Choroid plexus epithelial cell (primary cell): ENCODE measurements at regions not wholly inside any gene's neighbourhood (a gene's known extent, or its start where the extent isn't known, plus 50 kb on each side); places are given as distances from the start of the nearest gene placed in this dataset.
A peak's percentile ranks its signal among the peaks of the same experiment; 100 is the strongest.
"Not testable (repeated sequence)": the region's sequence is repeated elsewhere in the genome, so short reads cannot be mapped to it uniquely, and the experiment has no call there.

Experiments
- DNase-seq: peaks from one replicate; pipeline ENCODE4 v3.0.0-alpha.2; 2010; ENCODE audit warnings: low read depth
- H3K4me3 ChIP-seq: 2 replicates; pipeline ENCODE4 v1.5.1; 2011; ENCODE audit warnings: low read depth, mild to moderate bottlenecking, control low read depth, low read length, moderate library complexity
- TF ChIP-seq, protein P1 (sequence below): conservative IDR thresholded peaks from 2 replicates; pipeline ENCODE4 v1.5.1; 2011; ENCODE audit warnings: low read depth, mild to moderate bottlenecking, control low read depth, inconsistent platforms, low read length, moderate library complexity

DNA sequence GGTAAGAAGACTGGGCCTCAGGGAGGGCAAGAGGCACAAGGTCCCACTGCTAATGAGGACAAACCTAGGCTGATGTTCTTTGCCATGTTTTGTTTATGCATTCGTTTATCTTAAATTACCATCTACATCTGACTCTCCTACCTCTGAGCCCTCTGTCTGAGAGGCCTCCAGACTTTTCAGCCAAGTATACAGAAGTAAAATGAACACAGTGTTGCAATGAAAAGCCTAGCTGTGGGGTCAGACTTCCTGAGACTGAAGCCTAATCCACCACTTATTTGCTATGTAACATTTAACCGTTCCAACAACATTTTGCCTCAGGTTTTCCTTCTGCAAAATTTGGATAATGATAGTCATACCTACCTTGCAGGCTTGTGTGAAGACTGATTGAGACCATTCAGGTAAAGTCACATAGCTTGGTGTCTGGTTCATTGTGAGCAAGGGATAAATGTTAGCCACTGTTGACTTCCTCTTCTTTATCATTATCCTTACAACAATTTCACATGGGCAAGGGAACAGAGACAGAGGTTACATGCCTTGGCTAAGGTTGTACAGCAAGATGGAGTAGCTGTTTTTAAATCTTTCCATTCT is 374.9 kb upstream of the CLINT1 start:
- H3K4me3 ChIP-seq: no peak overlapping the region
- peak; percentile 45 for DNase-seq
- TF ChIP-seq, protein P1, sequence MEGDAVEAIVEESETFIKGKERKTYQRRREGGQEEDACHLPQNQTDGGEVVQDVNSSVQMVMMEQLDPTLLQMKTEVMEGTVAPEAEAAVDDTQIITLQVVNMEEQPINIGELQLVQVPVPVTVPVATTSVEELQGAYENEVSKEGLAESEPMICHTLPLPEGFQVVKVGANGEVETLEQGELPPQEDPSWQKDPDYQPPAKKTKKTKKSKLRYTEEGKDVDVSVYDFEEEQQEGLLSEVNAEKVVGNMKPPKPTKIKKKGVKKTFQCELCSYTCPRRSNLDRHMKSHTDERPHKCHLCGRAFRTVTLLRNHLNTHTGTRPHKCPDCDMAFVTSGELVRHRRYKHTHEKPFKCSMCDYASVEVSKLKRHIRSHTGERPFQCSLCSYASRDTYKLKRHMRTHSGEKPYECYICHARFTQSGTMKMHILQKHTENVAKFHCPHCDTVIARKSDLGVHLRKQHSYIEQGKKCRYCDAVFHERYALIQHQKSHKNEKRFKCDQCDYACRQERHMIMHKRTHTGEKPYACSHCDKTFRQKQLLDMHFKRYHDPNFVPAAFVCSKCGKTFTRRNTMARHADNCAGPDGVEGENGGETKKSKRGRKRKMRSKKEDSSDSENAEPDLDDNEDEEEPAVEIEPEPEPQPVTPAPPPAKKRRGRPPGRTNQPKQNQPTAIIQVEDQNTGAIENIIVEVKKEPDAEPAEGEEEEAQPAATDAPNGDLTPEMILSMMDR: no peak

DNA sequence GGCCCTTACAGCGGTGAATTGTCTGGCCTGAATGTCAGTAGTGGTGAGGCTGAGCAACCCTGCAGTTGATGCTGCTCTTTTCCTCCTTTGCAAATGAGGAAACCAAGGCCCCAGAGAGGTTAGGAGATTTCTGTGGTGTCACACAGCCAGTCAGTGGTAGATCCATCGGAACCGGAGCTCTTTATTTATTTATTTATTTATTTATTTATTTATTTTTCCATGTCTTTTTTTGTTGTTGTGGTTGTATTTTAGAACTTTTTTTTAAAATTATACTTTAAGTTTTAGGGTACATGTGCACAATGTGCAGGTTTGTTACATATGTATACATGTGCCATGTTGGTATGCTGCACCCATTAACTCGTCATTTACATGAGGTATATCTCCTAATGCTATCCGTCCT is 368.4 kb upstream of the CLINT1 start:
- H3K4me3 ChIP-seq, DNase-seq: not testable (repeated sequence)

DNA sequence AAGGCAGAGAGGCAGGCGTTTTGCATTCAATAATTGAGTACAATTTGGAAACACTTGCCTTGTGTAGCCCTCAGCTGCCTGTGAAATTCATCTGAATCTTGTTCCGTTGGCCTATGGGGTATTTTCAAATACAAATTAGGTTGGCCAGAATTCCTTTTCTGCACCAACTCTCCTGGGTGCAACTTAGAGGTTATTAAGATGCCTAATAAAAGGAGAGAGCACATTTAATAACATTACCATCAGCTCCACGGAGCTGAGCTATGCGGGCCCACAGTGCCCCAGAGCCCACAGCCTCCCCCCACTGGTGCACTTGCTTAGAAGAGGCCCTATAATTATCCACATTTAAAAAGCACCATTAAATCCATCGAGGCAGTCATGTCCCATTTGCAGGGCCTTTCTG is 367.6 kb upstream of the CLINT1 start:
- H3K4me3 ChIP-seq: no peak overlapping the region
- TF ChIP-seq, protein P1: no peak
- DNase-seq: no peak

DNA sequence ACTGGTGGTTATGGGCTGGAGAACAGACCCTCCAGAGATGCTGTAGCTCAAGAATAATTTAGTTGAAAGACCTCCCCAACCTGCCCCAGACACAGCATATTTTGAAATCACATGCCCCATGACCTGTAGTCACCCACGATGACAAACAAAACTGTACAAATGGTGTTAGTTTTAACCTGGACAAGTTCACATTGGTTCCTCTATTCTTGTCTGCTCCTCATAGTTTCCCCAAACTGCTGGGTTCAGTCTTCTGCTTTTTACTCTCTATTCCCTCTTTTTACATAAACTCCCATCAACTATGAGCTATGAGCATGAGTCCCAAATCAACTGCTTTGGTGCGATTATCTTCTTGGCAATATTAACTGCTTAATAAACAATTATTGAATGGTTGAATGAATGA is 365.3 kb upstream of the CLINT1 start:
- TF ChIP-seq, protein P1: no peak
- DNase-seq: no peak
- H3K4me3 ChIP-seq: no peak overlapping the region

DNA sequence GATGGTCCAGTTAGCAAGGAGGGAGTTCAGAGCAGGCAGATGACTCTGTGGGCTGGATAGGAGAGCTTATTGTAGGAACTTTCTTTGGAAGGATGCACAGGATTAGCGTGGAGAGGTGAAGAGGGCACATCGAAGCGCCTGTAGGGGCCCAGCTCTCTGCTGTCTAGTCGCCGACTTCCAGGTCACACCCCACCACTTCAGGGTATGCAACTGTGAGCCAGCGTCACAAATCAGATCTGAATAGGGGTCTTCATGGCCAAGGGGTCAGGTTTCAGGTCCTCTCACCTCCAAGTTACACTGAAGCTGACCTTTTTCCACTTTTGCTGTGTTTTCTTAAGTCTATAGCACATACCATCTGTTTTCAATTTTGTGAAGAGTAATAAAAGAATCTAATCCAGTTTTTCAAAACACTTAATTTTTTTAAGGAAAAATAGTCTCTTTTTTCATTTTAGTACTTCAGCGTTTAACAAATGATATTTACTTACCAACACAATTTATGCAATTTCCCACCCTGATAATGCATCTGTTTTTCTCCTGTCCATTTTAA is 364.2 kb upstream of the CLINT1 start:
- no peak overlapping the region for H3K4me3 ChIP-seq
- DNase-seq: no peak
- TF ChIP-seq, protein P1: no peak

DNA sequence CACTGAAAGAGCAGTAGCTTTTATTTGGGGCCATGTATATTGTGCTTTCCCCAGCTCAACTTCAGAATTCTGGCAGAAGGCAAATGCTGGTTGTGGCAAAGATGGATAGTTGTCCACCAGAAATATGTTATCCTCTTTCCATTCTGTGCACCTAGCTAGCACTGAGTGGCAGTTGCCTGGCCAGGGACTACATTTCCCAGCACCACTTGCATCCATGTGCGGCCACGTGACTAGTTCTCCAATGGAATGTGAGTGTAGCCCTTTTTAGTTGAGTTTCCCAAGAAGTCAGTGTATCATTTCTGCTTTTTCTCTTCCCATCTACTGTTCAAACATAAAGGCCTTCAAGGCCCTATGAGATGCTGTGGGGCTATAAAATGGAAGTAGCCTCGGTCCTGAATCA is 354.0 kb upstream of the CLINT1 start:
- peak; percentile 25 for DNase-seq
- TF ChIP-seq, protein P1: no peak
- H3K4me3 ChIP-seq: no peak overlapping the region

DNA sequence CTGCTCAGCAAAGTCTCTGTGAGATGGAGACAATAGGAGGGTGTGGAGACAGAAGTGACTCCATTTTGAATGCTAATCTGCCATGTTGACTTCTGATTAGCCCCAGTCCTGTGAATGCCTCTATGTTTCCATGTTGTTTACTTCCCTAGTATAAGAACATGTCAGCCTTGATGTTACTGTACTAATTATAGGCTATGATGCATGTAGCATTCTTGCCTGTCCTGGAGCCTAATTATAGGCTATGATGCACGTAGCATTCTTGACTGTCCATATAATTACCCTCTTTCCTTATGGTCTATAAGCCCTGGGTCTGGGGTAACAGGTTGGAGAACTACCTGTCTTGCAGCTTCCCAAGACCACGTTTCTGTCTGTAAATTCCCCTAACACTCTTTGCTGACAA is 353.3 kb upstream of the CLINT1 start:
- H3K4me3 ChIP-seq: no peak overlapping the region
- TF ChIP-seq, protein P1: no peak
- DNase-seq: no peak
